Suprapubic skin (tissue), 4 donors: ENCODE measurements at regions not wholly inside any gene's neighbourhood (a gene's known extent, or its start where the extent isn't known, plus 50 kb on each side); places are given as distances from the start of the nearest gene placed in this dataset.

Experiments used
- DNase-seq, 2 donors: peaks; one replicate each; pipeline ENCODE4 v3.0.0-alpha.2; 2019; ENCODE audit warnings: low spot score in 2 of 2
- H3K27ac ChIP-seq: fragments of 200-600 bp; sonication (generic); one replicate; pipeline ENCODE4 v1.5.1; 2019
- H3K27me3 ChIP-seq: fragments of 200-600 bp; sonication (generic); one replicate; pipeline ENCODE4 v1.5.1; 2019
- H3K36me3 ChIP-seq: fragments of 200-600 bp; sonication (generic); one replicate; pipeline ENCODE4 v1.5.1; 2019
- H3K4me1 ChIP-seq: fragments of 200-600 bp; sonication (generic); one replicate; pipeline ENCODE4 v1.5.1; 2019
- H3K4me3 ChIP-seq: fragments of 200-600 bp; sonication (generic); one replicate; pipeline ENCODE4 v1.5.1; 2019; ENCODE audit warnings: mild to moderate bottlenecking
- H3K9me3 ChIP-seq: fragments of 200-600 bp; sonication (generic); one replicate; pipeline ENCODE4 v1.5.1; 2019
- EP300 ChIP-seq: sonication (generic); formaldehyde crosslinking; IDR thresholded peaks from one replicate; pipeline ENCODE4 v1.6.1; 2017; ENCODE audit warnings: antibody characterized with exemption
- POLR2A ChIP-seq, 2 donors: fragments of 450-650 bp; IDR thresholded peaks; one replicate each; pipeline ENCODE4 v1.6.1; 2017; ENCODE audit warnings: antibody characterized with exemption in 2 of 2, mild to moderate bottlenecking in 2 of 2, moderate library complexity in 2 of 2
- POLR2AphosphoS5 ChIP-seq, 3 donors: sonication (generic); formaldehyde crosslinking; IDR thresholded peaks; one replicate each; pipeline ENCODE4 v1.6.1; 2017; ENCODE audit warnings: antibody characterized with exemption in 3 of 3
- WGBS: methylation state at CpG from one replicate; pipeline ENCODE4 v1.1.5; 2018; 5-methylcytosine and 5-hydroxymethylcytosine counted together
- TF ChIP-seq, protein P1 (sequence below), 2 donors: fragments of 200-600 bp in 1 of 2; fragments of 450-650 bp in 1 of 2; sonication (generic) in 1 of 2; IDR thresholded peaks; one replicate each; pipeline ENCODE4 v1.5.1; 2016 to 2019; ENCODE audit warnings: antibody characterized with exemption in 2 of 2, mild to moderate bottlenecking in 1 of 2, moderate library complexity in 1 of 2

DNA sequence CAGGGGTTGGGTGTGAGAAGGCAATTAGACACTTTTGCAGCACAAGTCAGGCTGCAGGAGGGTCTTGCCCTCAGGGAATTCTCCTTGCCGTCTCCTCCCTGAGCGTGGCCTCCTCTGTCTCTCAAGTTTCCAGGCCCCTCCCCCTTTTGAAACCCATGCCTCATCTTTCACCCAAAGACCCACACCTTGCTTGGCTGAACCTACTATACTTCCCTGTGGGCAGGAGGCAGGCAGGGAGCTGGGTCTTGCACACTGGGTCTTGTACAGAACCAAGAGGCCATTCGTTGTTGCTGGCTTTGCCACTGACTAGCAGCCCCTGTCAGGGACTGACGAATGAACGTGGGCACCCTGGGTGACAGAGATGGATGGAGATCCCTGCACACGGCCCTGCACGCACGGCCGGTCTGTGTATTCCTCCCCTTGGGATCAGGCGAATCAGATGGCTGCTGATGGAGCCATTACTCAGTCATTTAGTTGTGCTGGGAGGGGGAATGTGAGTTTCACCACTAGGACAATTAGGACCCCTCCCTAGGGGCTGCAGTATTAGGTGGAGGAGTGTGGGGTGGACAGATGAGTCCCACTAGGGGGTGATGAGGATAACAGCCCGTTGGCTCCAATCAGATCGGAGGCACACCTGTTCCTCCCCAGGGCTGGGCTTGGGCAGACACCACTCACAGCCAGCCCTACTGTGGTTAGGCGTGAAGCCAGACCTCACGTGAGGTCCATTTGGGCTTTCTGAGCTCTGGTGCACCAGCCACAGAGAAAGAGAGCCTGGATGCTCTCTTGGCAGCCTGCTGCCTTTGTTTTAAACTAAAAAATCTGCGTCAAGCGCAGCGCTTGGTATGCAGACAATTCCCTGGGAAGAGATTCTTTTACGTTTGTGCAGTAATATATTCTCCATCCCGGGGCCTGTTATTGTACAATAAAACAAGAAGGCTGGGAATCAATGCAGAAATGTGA is 167.7 kb upstream of the WSCD1 start:
- Histone ChIP-seq H3K9me3 (peaks cover 6% of the 10 kb centered on the region), H3K36me3 (no peaks in the 10 kb centered on the region), H3K4me3 (no peak overlapping the region), H3K27me3 (peaks cover 15% of the 10 kb centered on the region), H3K4me1 (no peaks in the 10 kb centered on the region), H3K27ac (no peak overlapping the region)
- DNase-seq, result peak in 1 of 2 donors; percentile 49
- no peak for TF ChIP-seq POLR2A (IDR thresholded peaks at IDR 0.05)
- TF ChIP-seq, protein P1, sequence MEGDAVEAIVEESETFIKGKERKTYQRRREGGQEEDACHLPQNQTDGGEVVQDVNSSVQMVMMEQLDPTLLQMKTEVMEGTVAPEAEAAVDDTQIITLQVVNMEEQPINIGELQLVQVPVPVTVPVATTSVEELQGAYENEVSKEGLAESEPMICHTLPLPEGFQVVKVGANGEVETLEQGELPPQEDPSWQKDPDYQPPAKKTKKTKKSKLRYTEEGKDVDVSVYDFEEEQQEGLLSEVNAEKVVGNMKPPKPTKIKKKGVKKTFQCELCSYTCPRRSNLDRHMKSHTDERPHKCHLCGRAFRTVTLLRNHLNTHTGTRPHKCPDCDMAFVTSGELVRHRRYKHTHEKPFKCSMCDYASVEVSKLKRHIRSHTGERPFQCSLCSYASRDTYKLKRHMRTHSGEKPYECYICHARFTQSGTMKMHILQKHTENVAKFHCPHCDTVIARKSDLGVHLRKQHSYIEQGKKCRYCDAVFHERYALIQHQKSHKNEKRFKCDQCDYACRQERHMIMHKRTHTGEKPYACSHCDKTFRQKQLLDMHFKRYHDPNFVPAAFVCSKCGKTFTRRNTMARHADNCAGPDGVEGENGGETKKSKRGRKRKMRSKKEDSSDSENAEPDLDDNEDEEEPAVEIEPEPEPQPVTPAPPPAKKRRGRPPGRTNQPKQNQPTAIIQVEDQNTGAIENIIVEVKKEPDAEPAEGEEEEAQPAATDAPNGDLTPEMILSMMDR (IDR thresholded peaks at IDR 0.05), result no peak
- no peak for TF ChIP-seq EP300
- no peak for TF ChIP-seq POLR2AphosphoS5 (IDR thresholded peaks at IDR 0.05)
- WGBS, result 42% methylated on average over 15 of the region's 19 CpGs

DNA sequence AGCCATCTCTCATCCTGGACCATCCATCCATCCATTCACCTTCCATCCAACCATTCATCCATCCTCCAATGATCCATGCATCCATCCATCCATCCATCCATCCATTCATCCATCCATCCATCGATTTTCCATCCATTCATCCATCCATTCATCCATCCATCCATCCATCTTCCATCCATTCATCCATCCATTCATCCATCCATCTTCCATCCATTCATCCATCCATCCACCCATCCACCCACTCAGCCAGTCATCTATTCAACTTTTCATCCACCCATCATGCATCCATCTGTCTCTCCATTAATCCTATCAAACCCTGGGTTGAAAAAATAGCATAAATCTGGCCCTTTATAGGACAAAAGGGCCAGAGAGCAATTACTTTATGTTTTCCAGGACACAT is 158.3 kb upstream of the WSCD1 start:
- WGBS, result 63% methylated on average over 1 of the region's 1 CpG
- no peak for DNase-seq
- no peaks in the 10 kb centered on the region for H3K4me1 ChIP-seq

DNA sequence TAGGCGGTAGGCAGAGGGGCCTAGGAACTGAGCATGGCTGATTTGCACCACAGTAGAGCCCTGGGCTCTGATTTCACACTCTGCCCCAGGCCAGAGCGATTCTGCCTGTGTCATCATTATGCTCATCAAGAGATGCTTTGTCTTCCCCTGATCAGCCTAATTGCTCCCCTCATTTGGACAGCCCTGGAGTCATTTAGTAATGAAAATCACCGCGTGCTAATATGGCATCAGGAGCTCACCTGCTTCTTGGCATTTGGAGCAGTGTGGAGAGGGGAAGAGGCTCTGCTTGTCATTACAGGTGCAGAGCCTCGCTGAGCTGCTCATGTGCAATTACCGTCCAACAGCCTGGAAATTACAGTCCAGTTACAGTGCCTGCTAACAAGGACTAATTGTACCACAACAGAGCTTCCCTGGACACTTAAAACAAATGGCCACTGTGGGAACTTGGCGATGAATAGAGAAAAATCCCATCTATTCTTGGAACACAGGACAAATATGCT is 157.1 kb upstream of the WSCD1 start:
- Histone ChIP-seq H3K27ac (no peak overlapping the region), H3K9me3 (no peaks in the 10 kb centered on the region), H3K4me3 (no peak overlapping the region), H3K36me3 (no peaks in the 10 kb centered on the region), H3K4me1 (no peaks in the 10 kb centered on the region), H3K27me3 (no peaks in the 10 kb centered on the region)
- DNase-seq, result no peak
- TF ChIP-seq POLR2AphosphoS5 (IDR thresholded peaks at IDR 0.05), result no peak
- no peak for TF ChIP-seq EP300
- TF ChIP-seq, protein P1 (IDR thresholded peaks at IDR 0.05), result no peak
- TF ChIP-seq POLR2A (IDR thresholded peaks at IDR 0.05), result no peak
- WGBS, result 47% methylated on average over 6 of the region's 7 CpGs

More for the DNA sequence above, 158.3 kb upstream of the WSCD1 start:
- TF ChIP-seq POLR2AphosphoS5 (IDR thresholded peaks at IDR 0.05), result no peak
- TF ChIP-seq POLR2A (IDR thresholded peaks at IDR 0.05), result no peak
- TF ChIP-seq, protein P1 (IDR thresholded peaks at IDR 0.05), result no peak
- no peak for TF ChIP-seq EP300
- Histone ChIP-seq H3K9me3 (no peaks in the 10 kb centered on the region), H3K36me3 (no peaks in the 10 kb centered on the region), H3K4me3 (no peak overlapping the region), H3K27me3 (no peaks in the 10 kb centered on the region), H3K27ac (no peak overlapping the region)

DNA sequence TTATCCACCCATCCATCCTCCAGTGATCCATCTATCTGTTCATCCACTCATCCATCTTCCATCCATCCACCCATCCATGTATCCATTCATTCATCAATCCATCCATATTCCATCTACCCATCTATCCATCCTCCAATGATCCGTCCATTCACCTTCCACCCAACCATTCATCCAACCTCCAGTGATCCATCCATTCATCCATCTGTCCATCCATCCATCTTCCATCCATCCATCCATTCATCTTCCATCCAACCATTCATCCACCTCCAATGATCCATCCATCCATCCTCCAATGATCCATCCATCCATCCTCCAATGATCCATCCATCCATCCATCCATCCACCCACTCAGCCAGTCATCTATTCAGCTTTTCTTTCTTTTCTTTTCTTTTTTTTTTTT is 156.5 kb upstream of the WSCD1 start:
- no peak for DNase-seq
- 93% methylated on average over 1 of the region's 1 CpG for WGBS
- no peak overlapping the region for H3K27ac ChIP-seq
- H3K9me3 ChIP-seq, result no peaks in the 10 kb centered on the region
- no peaks in the 10 kb centered on the region for H3K27me3 ChIP-seq
- H3K4me1 ChIP-seq, result no peaks in the 10 kb centered on the region
- no peaks in the 10 kb centered on the region for H3K36me3 ChIP-seq
- TF ChIP-seq POLR2A (IDR thresholded peaks at IDR 0.05) (no peak), EP300 (no peak), POLR2AphosphoS5 (IDR thresholded peaks at IDR 0.05) (no peak)
- TF ChIP-seq, protein P1 (IDR thresholded peaks at IDR 0.05), result no peak
- H3K4me3 ChIP-seq, result no peak overlapping the region

DNA sequence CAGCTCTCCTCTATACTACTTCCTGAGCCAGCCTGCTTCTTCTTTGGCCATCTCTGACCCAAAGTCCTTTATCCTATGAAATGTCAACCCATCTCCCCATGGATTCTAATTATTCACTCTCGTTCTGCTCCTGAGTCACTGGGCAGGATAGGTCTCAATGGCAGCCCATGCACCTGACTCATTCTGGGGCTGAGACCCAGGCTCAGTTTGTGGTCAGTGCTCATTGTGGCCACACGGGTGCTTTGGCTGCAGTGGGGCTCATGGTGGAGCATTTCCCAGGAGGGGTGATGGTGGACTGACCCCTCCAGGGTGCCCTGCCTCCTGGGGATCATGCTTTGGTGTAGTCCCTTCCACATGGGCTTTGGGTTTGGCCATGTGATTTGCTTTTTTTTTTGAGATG is 154.8 kb upstream of the WSCD1 start:
- no peak overlapping the region for H3K4me3 ChIP-seq
- DNase-seq, result no peak
- H3K9me3 ChIP-seq, result no peaks in the 10 kb centered on the region
- H3K4me1 ChIP-seq, result no peaks in the 10 kb centered on the region
- H3K27ac ChIP-seq, result no peak overlapping the region
- WGBS, result 60% methylated on average over 2 of the region's 2 CpGs
- H3K27me3 ChIP-seq, result peaks cover 4% of the 10 kb centered on the region
- TF ChIP-seq POLR2A (IDR thresholded peaks at IDR 0.05), result no peak
- no peak for TF ChIP-seq POLR2AphosphoS5 (IDR thresholded peaks at IDR 0.05)
- TF ChIP-seq EP300, result no peak
- TF ChIP-seq, protein P1 (IDR thresholded peaks at IDR 0.05), result no peak
- H3K36me3 ChIP-seq, result no peaks in the 10 kb centered on the region
